HG03439 (cell line): ENCODE measurements at regions not wholly inside any gene's neighbourhood (a gene's known extent, or its start where the extent isn't known, plus 50 kb on each side); places are given as distances from the start of the nearest gene placed in this dataset.
"Not testable (repeated sequence)": the region's sequence is repeated elsewhere in the genome, so short reads cannot be mapped to it uniquely, and the experiment has no call there.

Experiments
- ATAC-seq: cut with Tn5 transposase; IDR thresholded peaks from one replicate; pipeline ENCODE4 v1.9.1; 2021; ENCODE audit warnings: mild to moderate bottlenecking, moderate library complexity; ENCODE audit not compliant: unreplicated experiment

GRCh38 chr14:50014809-50015430 lies 101.5 kb downstream of the VCPKMT start:
- ATAC-seq = no peak

DNA sequence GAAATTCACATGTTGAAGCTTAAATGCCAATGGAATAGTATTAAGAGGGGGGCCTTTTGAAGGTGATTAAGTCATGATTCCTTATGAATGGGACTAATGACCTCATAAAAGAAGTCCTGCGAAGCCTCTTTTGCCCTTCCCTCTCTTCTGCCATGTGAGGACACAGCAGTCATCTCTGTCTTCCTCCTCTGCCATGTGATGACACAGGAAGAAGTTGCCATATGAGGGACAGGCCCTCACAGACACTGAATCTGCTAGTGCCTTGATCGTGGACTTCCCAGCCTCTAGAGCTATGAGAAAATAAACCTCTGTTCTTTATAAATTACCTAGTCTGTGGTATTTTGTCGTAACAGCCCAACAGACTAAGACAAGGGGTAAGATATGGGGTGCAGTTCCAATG lies 100.7 kb downstream of the VCPKMT start:
- ATAC-seq = no peak

DNA sequence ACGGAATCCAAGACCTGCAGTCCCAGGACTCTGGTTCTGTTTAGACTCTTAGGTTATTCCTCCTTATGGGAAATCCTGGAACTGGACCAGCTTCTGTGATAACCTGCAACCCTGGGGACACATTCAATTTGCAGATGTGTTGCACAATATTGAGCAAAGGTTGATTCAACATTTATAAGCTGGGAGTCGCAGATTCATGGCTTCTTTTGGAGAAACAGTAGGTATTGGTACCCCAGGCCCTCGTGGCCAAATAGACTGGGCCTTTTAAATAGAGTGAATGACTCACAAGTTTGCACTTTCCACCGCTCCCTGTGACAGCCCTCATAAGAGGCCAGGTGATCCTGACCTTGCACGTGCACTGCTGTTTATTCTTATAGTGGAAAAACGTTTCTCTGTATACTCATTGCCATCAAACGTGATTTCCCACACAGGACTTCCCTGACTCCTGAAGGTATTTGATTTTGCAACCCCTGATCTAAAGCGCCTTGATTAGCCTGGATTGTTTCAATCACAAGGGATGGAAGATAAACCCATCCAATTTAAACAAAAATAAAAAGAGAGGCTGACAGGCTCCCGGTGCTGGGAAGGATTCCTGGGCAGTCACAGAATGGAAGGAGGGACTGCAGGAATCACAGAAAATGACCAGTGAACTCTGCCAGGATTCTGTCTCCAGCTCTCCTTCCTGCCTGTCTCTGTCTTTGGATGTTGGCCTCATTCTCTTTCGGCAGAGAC lies 98.0 kb downstream of the VCPKMT start:
- no peak for ATAC-seq

- no peak for ATAC-seq
These were observed 97.5 kb downstream of the VCPKMT start for GRCh38 chr14:50018933-50019210.

DNA sequence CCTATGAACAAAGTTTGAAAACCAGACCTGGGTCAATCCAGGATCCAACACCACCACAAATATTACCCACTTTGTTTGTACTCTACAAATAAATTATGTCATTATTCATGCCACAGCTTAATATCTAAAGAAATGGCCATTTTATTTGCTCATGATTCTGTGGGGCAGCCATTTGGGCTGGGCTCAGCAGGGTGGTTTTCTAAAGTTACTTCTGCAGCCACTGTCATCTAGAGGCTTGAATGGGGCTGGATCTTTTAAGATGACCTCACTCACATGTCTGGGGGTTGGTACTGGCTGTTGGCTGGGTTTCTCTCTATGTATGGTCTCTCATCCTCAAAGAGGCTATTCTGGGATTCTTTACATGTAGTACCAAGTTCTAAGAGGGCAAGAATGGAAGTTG lies 96.2 kb downstream of the VCPKMT start:
- ATAC-seq = no peak

- no peak for ATAC-seq
These were observed 95.6 kb downstream of the VCPKMT start for GRCh38 chr14:50020799-50021198.

DNA sequence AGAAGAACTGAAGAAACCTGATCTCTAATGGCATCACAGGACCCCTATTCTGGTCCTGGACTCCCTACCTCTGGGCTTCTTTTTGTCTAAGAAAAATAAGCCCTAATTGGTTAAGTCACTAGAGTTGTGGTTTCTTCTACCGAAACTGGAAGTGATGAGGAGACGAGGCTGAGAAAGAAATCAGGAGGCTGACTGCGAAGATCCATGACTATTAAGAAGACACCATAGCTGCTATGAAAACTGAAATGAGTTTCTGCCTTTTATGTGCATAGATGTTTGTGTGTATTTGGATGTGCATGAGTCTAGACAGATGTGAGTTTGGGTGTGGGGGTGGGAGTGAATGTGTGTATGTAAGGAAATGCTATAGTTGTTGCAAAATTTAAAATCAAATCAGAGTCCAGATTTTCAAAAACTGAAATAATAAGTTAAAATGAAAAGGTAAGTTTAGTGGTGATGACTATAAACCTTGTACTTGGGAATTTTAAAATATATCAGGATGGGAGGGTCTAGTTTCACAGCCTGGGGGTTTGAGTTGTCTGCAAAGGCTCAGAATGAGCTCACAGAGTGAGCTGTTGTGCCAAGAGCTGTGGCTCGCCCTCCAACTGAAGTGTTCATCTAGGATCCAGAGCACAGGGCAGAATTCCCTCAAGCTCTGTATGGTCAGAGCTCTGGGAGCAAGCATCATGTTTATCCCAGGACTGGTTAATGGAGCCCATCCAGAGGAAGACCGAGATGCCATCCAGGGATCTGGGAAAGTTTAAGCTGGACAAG lies 94.9 kb downstream of the VCPKMT start:
- ATAC-seq = no peak

- ATAC-seq = no peak
These were observed 93.7 kb downstream of the VCPKMT start for GRCh38 chr14:50022661-50023060.

DNA sequence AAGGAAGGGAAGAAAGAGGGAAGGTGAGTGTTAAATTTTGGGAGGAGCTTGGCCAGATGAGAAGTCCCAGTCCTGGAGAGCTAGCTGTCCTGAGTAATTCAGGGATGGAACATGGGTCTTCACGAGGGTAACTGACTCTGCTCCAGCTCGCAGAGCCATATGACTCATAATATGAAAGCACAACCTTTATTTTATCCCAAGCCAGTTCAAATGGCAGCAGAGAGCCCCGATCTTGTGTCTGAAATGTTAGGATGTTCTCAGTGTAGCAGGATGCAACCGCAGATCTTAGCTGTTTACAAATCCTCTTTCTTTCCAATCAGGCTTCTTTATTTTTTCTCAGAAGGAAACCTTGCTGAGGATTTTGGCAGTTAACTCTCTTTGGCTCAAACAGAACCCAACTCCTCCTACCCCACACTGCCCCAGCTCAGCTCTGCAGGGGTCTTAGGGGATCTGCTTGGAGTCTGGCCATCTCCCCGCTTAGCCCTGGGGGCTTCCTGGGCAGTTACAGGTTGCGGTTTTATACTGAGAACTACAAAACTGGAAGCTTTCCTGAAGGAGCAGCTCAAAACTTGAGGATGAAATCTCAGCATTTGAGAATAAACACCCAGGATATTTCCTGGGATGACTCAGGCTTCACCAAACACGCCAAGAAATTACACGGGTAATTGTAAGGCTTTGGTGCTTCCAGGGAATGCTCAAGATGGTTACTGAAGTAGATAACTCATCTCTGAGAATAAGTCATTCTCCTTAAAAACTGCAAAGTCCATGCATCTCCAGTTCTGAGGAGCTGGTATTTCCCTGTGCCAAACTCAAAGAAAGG lies 92.5 kb downstream of the VCPKMT start:
- no peak for ATAC-seq

DNA sequence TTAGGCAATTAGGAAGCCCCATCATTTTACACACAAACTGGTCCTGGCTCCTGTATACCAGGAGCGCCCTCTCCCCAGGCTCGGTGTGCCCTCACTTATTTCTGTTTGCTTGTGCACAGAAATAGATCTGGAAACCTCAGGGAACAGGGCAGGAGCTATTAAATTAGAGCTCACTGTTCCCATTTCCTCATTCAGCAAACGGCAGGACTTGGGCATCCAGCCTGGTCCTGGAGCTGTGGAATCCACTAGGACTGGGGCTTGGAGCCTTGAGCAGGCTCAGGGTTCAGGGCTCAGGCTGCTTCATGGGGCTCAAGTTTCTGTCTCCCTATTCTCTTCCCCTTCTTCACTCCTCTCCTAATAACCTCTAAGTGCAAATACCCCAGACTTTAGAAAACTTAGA lies 91.3 kb downstream of the VCPKMT start:
- ATAC-seq = no peak

GRCh38 chr14:50025776-50026175 lies 90.6 kb downstream of the VCPKMT start:
- ATAC-seq = no peak

- no peak for ATAC-seq
These were observed 90.0 kb downstream of the VCPKMT start for GRCh38 chr14:50026396-50026795.

DNA sequence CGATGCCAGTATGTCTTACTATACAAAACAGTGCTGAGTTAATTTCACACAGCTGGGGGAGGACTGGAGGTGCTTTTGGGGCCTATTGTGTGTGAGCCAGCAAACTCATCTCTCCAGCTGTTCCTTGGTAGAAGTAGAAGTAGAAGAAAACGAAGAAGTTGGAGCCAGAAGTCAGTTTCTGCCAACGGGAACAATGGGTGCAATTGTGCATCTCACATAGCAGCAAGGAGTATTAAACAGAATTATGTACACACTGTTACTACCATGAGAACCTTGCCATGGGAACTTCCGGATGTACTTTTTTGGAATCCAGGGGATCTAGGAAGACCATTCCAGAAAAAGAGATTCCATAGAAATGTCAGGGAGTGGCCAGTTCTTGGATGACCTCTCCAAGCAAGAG lies 88.6 kb downstream of the VCPKMT start:
- no peak for ATAC-seq

DNA sequence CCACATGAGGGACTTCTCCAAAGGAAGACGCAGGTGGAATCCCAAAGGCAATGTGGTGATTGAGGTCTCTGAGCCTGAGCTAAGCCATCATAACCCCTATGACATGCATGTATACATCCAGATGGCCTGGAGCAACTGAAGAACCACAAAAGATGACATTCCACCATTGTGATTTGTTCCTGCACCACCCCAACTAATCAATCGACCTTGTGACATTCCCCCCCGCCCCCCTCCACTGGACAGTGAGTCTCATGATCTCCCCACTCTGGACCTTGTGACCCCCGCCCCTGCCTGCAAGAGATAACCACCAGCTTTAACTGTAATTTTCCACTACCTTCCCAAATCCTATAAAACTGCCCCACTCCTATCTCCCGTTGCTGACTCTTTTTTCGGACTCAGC lies 87.9 kb downstream of the VCPKMT start:
- no peak for ATAC-seq

DNA sequence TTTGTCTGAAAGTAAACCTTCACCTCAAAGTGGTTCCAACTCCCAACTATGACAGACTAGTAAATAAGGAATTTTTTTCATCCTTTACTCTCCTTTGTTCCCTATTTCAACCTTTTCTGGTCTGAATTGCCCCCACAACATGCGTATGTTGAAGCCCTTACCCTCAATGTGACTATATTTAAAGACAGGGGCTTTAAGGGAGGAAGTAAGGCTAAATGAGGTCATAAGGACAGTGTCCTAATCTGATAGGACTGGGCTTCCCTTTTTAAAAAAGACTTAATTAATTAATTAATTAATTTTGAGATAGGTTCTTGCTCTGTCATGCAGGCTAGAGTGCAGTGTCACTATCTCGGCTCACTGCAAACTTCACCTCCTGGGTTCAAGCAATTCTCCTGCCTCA lies 86.3 kb downstream of the VCPKMT start:
- ATAC-seq = no peak

DNA sequence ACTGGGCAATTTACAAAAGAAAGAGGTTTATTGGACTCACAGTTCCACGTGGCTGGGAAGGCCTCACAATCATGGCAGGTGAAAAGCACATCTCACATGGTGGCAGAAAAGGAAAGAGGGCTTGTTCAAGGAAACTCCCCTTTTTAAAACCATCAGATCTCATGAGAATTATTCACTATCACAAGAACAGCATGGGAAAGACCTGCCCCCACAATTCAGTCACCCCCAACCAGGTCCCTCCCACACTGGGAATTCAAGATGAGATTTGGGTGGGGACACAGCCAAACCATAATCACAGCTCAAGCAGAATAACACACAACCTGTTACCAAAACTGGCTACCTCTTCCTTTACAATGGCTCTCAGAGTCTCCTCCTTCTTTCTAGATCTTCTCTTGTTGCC lies 85.5 kb downstream of the VCPKMT start:
- not testable (repeated sequence) for ATAC-seq

- ATAC-seq = no peak
These were observed 84.6 kb downstream of the VCPKMT start for GRCh38 chr14:50031602-50032313.

DNA sequence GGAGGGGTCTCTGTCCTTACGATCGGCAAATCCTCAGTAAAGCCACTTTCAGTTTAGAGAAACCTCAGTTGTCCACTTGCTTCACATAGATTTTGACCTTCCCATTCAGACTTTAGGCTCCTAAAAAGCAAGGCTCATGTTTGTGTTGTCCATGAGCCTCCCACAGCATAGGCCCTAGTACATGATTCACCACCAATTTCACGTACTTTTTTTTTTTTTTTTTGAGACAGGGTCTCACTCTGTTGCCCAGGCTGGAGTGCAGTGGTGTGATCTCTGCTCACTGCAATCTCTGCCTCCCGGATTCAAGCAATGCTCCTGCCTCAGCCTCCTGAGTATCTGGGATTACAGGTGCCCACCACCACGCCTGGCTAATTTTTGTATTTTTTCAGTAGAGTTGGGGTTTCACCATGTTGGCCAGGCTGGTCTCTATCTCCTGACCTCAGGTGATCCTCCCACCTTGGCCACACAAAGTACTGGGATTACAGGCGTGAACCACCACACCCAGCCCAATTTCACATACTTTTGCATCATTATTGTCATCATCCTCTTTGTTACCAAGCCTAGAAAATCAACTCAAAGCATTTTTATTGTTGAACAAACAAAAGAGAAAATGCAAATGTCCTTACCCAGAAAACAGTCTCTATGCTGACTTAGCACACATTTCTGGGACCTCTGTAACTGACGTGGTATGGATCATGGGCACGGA lies 83.8 kb downstream of the VCPKMT start:
- ATAC-seq = not testable (repeated sequence)

DNA sequence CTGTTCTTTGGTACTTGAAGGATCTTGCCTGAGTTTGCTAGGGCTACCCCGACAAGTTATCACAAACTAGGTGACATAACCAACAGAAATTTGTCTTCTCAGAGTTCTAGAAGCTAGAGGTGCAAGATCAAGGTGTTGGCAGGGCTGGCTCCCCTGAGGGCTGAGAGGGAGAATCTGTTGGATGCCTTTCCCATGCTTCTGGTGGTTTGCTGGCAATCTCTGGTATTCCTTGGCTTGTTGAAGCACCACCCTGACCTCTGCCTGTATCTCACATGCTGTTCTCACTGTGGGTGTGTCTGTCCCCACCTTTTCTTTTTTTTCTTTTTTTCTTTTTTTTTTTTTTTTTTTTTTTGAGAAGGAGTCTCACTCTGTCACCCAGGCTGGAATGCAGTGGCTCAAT lies 81.2 kb downstream of the VCPKMT start:
- ATAC-seq = no peak

- no peak for ATAC-seq
These were observed 80.2 kb downstream of the VCPKMT start for GRCh38 chr14:50036211-50036610.
